CD4-positive, alpha-beta memory T cell (primary cell): ENCODE measurements at regions not wholly inside any gene's neighbourhood (a gene's known extent, or its start where the extent isn't known, plus 50 kb on each side); places are given as distances from the start of the nearest gene placed in this dataset.
"Not testable (repeated sequence)": the region's sequence is repeated elsewhere in the genome, so short reads cannot be mapped to it uniquely, and the experiment has no call there.

Experiments used
- CTCF ChIA-PET: fragments of 350-600 bp; sonication (Branson Sonifier 250); formaldehyde crosslinking; loops from one replicate; lab custom pipeline; 2021; ENCODE audit warnings: inconsistent platforms; ENCODE audit not compliant: partially characterized antibody; lab: Charles Lee
- POLR2A ChIA-PET: fragments of 350-600 bp; sonication (Branson Sonifier 250); formaldehyde crosslinking; loops from one replicate; lab custom pipeline; 2021; ENCODE audit not compliant: partially characterized antibody; lab: Charles Lee
- DNase-seq, 5 donors: peaks; one replicate each; pipeline versions ENCODE4 v3.0.0 to v3.0.0-alpha.2; 2020 to 2022; ENCODE audit warnings: mixed read lengths in 1 of 5
- H3K27ac ChIP-seq: one replicate; pipeline ENCODE4 v1.7.0; 2013; ENCODE audit warnings: low read depth, low read length
- H3K27me3 ChIP-seq: 2 replicates; pipeline ENCODE4 v1.7.0; 2013; ENCODE audit warnings: mild to moderate bottlenecking, low read length, moderate library complexity; ENCODE audit not compliant: insufficient read depth
- H3K36me3 ChIP-seq: 2 replicates; pipeline ENCODE4 v1.7.0; 2013; ENCODE audit warnings: mild to moderate bottlenecking, low read length, moderate library complexity; ENCODE audit not compliant: insufficient read depth
- H3K4me1 ChIP-seq: 2 replicates; pipeline ENCODE4 v1.7.0; 2013; ENCODE audit warnings: mild to moderate bottlenecking, low read length, moderate library complexity; ENCODE audit not compliant: insufficient read depth
- H3K4me3 ChIP-seq, 2 donors: one replicate each; pipeline ENCODE4 v1.7.0; 2013; ENCODE audit warnings: low read length in 2 of 2, mild to moderate bottlenecking in 1 of 2
- H3K9me3 ChIP-seq, 2 donors: one replicate each; pipeline ENCODE4 v1.7.0; 2013; ENCODE audit warnings: low read length in 2 of 2, control low read depth in 1 of 2; ENCODE audit not compliant: control insufficient read depth in 1 of 2
- H3K27ac Mint-ChIP-seq, 7 donors: one replicate each; pipeline ENCODE4 v1.8.0; 2020 to 2021; ENCODE audit warnings: mixed read lengths in 7 of 7, mild to moderate bottlenecking in 6 of 7, inconsistent platforms in 3 of 7, moderate library complexity in 3 of 7
- H3K27me3 Mint-ChIP-seq, 2 donors: one replicate each; pipeline ENCODE4 v1.8.0; 2020 to 2021; ENCODE audit warnings: mixed read lengths in 2 of 2
- H3K36me3 Mint-ChIP-seq, 2 donors: one replicate each; pipeline ENCODE4 v1.8.0; 2020 to 2021; ENCODE audit warnings: mixed read lengths in 2 of 2, inconsistent platforms in 1 of 2, mild to moderate bottlenecking in 1 of 2
- H3K4me1 Mint-ChIP-seq, 4 donors: one replicate each; pipeline ENCODE4 v1.8.0; 2020 to 2021; ENCODE audit warnings: mixed read lengths in 4 of 4, mild to moderate bottlenecking in 1 of 4
- H3K4me3 Mint-ChIP-seq, 8 donors: one replicate each; pipeline ENCODE4 v1.8.0; 2020 to 2021; ENCODE audit warnings: mixed read lengths in 8 of 8, mild to moderate bottlenecking in 7 of 8, moderate library complexity in 6 of 8, inconsistent platforms in 3 of 8
- H3K9me3 Mint-ChIP-seq, 8 donors: one replicate each; pipeline ENCODE4 v1.8.0; 2020 to 2021; ENCODE audit warnings: mixed read lengths in 8 of 8, mild to moderate bottlenecking in 5 of 8, inconsistent platforms in 3 of 8, moderate library complexity in 1 of 8
- intact Hi-C: fragments of 100-400 bp; cut with micrococcal nuclease; formaldehyde crosslinking; loops from one replicate; pipeline ENCODE4 v1.15.1; 2023

DNA sequence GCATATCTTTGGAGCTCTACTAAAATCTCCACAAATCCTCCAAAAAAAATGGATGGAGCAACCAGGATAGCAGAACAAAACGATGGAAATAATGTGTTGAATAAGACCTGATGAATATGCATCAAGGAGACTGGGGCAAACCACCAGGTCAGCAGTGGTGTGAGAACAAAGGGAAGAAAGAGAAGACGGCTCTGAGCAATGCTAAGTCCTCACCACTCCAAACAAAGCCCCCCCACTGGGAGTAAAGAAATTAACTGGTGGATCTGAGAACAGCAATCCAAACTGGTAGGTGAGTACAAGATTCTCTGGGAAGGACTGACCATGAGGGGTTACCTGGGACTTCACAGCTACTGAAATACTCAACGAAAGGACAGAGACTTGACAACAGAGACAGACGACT, 977.3 kb downstream of the TBL1XR1 start:
- H3K4me1 ChIP-seq = no peaks in the 10 kb centered on the region
- H3K4me3 ChIP-seq = no peak overlapping the region
- no peaks in the 10 kb centered on the region for H3K36me3 ChIP-seq
- H3K9me3 Mint-ChIP-seq = peaks cover 0 to 11% (median 6%) of the 10 kb centered on the region in 8 donors
- no peak overlapping the region for H3K27ac Mint-ChIP-seq
- POLR2A ChIA-PET = no interaction called here
- no peak overlapping the region for H3K27ac ChIP-seq
- H3K36me3 Mint-ChIP-seq = no peaks in the 10 kb centered on the region
- no peaks in the 10 kb centered on the region for H3K4me1 Mint-ChIP-seq
- intact Hi-C loops = no loop called here
- H3K9me3 ChIP-seq = no peaks in the 10 kb centered on the region
- no peaks in the 10 kb centered on the region for H3K27me3 ChIP-seq
- CTCF ChIA-PET = no interaction called here
- no peaks in the 10 kb centered on the region for H3K27me3 Mint-ChIP-seq
- no peak for DNase-seq
- no peak overlapping the region for H3K4me3 Mint-ChIP-seq

DNA sequence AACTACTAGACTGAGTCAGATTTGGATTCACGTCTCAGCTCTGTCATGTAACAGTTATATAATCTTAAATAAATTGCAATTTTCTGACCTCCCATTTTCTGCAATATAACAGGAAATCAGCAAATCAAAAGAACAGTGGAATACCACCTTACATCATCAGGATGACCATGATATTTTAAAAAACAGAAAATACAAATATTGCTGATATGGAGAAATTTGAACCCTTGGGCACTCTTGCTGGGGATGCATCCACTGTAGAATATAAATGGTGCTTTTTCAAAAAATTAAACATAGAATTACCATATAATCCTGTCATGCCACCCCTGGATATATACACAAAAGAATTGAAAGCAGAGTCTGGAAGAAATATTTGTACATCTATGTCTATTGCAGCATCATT, 982.5 kb downstream of the TBL1XR1 start:
- Mint-ChIP-seq H3K27ac (no peak overlapping the region), H3K9me3 (peaks cover 0 to 7% (median 3%) of the 10 kb centered on the region in 8 donors), H3K27me3 (no peaks in the 10 kb centered on the region), H3K4me3 (no peak overlapping the region), H3K36me3 (no peaks in the 10 kb centered on the region), H3K4me1 (no peaks in the 10 kb centered on the region)
- H3K36me3 ChIP-seq = no peaks in the 10 kb centered on the region
- H3K4me3 ChIP-seq = no peak overlapping the region
- ChIA-PET POLR2A (no interaction called here), CTCF (no interaction called here)
- no peak overlapping the region for H3K27ac ChIP-seq
- no peaks in the 10 kb centered on the region for H3K27me3 ChIP-seq
- intact Hi-C loops = no loop called here
- no peak for DNase-seq
- H3K9me3 ChIP-seq = no peaks in the 10 kb centered on the region
- no peaks in the 10 kb centered on the region for H3K4me1 ChIP-seq

DNA sequence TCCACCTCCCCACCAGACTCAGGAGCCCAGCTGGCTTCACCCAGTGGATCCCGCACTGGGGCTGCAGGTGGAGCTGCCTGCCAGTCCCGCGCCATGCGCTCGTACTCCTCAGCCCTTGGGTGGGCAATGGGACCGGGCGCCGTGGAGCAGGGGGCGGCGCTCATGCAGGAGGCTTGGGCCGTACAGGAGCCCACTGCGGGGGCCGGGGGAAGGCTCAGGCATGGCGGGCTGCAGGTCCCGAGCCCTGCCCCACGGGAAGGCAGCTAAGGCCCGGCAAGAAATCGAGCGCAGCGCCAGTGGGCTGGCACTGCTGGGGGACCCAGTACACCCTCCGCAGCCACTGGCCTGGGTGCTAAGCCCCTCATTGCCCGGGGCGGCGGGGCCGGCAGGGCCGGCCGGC, 984.0 kb downstream of the TBL1XR1 start:
- H3K4me1 Mint-ChIP-seq, H3K9me3 ChIP-seq, H3K27ac ChIP-seq, H3K9me3 Mint-ChIP-seq, H3K36me3 ChIP-seq, DNase-seq, POLR2A ChIA-PET, H3K36me3 Mint-ChIP-seq, intact Hi-C loops, H3K4me3 Mint-ChIP-seq, H3K27me3 Mint-ChIP-seq, H3K4me1 ChIP-seq, CTCF ChIA-PET, H3K4me3 ChIP-seq, H3K27ac Mint-ChIP-seq, H3K27me3 ChIP-seq: not testable (repeated sequence)

DNA sequence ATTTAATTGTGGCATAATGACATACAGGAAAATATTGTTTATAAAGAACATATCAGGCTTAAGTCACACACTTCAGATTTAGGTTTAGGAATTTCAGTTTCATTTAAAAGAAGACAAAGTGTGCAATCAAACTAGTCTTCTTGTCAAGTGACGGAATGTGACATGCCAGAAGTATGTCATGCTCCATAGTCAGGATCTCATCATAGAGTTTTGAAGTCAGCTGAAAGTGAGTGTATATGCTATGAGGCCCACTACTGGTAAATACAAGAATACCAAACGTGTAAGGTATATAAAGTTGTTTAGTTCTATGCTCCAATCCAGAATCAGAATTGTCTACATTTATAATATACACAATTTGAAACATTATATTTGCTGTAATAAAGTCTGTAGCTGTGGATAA, 988.4 kb downstream of the TBL1XR1 start:
- ChIA-PET POLR2A (no interaction called here), CTCF (no interaction called here)
- Mint-ChIP-seq H3K27ac (no peak overlapping the region), H3K27me3 (no peaks in the 10 kb centered on the region), H3K9me3 (peaks cover 0 to 3% (median 0%) of the 10 kb centered on the region in 8 donors), H3K4me3 (no peak overlapping the region), H3K4me1 (no peaks in the 10 kb centered on the region), H3K36me3 (no peaks in the 10 kb centered on the region)
- no peak for DNase-seq
- intact Hi-C loops = no loop called here
- no peaks in the 10 kb centered on the region for H3K4me1 ChIP-seq
- no peak overlapping the region for H3K4me3 ChIP-seq
- H3K36me3 ChIP-seq = no peaks in the 10 kb centered on the region
- H3K27ac ChIP-seq = no peak overlapping the region
- no peaks in the 10 kb centered on the region for H3K27me3 ChIP-seq
- H3K9me3 ChIP-seq = no peaks in the 10 kb centered on the region

DNA sequence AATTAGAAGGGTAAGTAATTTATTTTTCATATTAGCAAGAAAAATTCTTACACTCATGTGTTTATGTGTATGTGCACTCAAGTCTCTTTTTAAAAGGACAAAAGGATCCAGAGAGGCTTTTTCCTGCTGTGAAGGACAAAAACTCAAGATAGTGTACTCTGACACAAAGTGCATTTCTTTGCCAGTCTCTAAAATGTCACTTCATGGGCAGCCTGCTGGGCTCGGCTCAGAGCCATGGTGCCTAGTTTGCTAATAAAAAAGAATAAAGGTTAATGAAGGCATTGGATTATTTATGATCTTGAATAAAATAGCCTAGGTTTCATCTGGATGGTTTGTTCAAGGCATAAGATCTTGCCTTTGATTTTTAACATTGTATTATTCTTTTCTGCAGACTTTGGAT, 989.0 kb downstream of the TBL1XR1 start:
- Histone ChIP-seq H3K36me3 (no peaks in the 10 kb centered on the region), H3K27ac (no peak overlapping the region), H3K4me1 (no peaks in the 10 kb centered on the region), H3K9me3 (no peaks in the 10 kb centered on the region), H3K4me3 (no peak overlapping the region), H3K27me3 (no peaks in the 10 kb centered on the region)
- ChIA-PET POLR2A (no interaction called here), CTCF (no interaction called here)
- intact Hi-C loops = no loop called here
- Mint-ChIP-seq H3K27me3 (no peaks in the 10 kb centered on the region), H3K4me1 (no peaks in the 10 kb centered on the region), H3K9me3 (peaks cover 0 to 3% (median 0%) of the 10 kb centered on the region in 8 donors), H3K4me3 (no peak overlapping the region), H3K36me3 (no peaks in the 10 kb centered on the region), H3K27ac (no peak overlapping the region)
- no peak for DNase-seq

DNA sequence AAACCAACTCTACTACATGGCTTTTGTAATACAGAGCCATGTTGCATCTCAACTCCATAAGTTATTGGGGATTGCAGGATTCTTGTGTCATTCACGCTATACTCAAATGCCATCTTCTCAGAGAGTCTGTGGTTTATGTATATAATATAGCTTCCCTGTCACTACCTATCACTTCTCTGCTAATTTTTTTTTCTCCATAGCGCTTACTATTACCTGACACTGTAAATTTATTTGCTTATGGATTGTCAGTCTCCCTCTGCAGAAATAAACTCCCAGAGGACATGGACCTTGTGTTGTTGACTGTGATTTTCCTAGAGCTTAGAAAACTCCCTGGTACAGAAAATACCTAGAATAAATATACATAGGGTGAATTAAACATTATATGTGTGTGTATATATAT, 990.5 kb downstream of the TBL1XR1 start:
- intact Hi-C loops = no loop called here
- H3K9me3 Mint-ChIP-seq = peaks cover 0 to 7% (median 3%) of the 10 kb centered on the region in 8 donors
- H3K36me3 ChIP-seq = no peaks in the 10 kb centered on the region

DNA sequence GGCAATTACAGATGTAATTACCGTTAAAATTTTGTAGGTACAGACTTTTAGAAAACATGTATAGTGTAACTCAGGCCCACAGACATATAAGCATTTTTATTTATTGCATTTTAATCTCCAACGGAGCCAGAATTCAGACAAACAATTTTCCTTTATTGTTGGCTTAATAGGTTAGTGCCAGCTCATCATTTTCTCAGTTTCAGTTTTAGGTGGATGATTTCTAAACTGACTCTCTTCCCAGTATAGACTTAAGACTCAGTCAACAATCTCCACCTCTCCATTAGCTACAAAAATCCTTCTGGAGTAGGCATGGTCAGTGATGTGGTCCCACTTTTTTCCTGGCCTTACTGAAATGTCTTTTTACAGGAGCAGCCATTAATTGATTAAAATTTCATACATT, 994.6 kb downstream of the TBL1XR1 start:
- H3K9me3 ChIP-seq = no peaks in the 10 kb centered on the region
- no peaks in the 10 kb centered on the region for H3K4me1 Mint-ChIP-seq
- no peak overlapping the region for H3K27ac Mint-ChIP-seq
- intact Hi-C loops = no loop called here
- no peaks in the 10 kb centered on the region for H3K36me3 ChIP-seq
- H3K27me3 ChIP-seq = no peaks in the 10 kb centered on the region
- no peak overlapping the region for H3K4me3 ChIP-seq
- no peaks in the 10 kb centered on the region for H3K36me3 Mint-ChIP-seq
- no peak overlapping the region for H3K4me3 Mint-ChIP-seq
- no peak overlapping the region for H3K27ac ChIP-seq
- ChIA-PET CTCF (no interaction called here), POLR2A (no interaction called here)
- H3K27me3 Mint-ChIP-seq = no peaks in the 10 kb centered on the region
- H3K4me1 ChIP-seq = no peaks in the 10 kb centered on the region
- no peak for DNase-seq
- peaks cover 0 to 7% (median 4%) of the 10 kb centered on the region in 8 donors for H3K9me3 Mint-ChIP-seq

More for the DNA sequence above, 990.5 kb downstream of the TBL1XR1 start:
- Histone ChIP-seq H3K4me1 (no peaks in the 10 kb centered on the region), H3K27me3 (no peaks in the 10 kb centered on the region), H3K9me3 (no peaks in the 10 kb centered on the region), H3K27ac (no peak overlapping the region), H3K4me3 (no peak overlapping the region)
- no peaks in the 10 kb centered on the region for H3K4me1 Mint-ChIP-seq
- ChIA-PET POLR2A (no interaction called here), CTCF (no interaction called here)
- H3K27ac Mint-ChIP-seq = no peak overlapping the region
- H3K36me3 Mint-ChIP-seq = no peaks in the 10 kb centered on the region
- DNase-seq = no peak
- H3K4me3 Mint-ChIP-seq = no peak overlapping the region
- H3K27me3 Mint-ChIP-seq = no peaks in the 10 kb centered on the region
